ENCODE measurements at regions not wholly inside any gene's neighbourhood (a gene's known extent, or its start where the extent isn't known, plus 50 kb on each side); places are given as distances from the start of the nearest gene placed in this dataset.

GRCh38 chr7:95662987-95663386, 66.7 kb upstream of the PDK4 start:
- DNase-seq, result no peak

GRCh38 chr7:95660023-95660434, 63.7 kb upstream of the PDK4 start:
- no peak for DNase-seq

- DNase-seq, result no peak
Measured at GRCh38 chr7:95658676-95659075, 62.4 kb upstream of the PDK4 start.

GRCh38 chr7:95649546-95649945, 53.2 kb upstream of the PDK4 start:
- no peak for DNase-seq

GRCh38 chr7:95646350-95646749, 50.0 kb upstream of the PDK4 start:
- no peak for DNase-seq
